ENCODE measurements at regions not wholly inside any gene's neighbourhood (a gene's known extent, or its start where the extent isn't known, plus 50 kb on each side); places are given as distances from the start of the nearest gene placed in this dataset.

- DNase-seq (ENCODE audit: extremely low spot score, unreplicated experiment) = no peak
- Mint-ChIP-seq H3K9me3 (ENCODE audit: unreplicated experiment) (peaks cover 20% of the 10 kb centered on the region), H3K4me3 (ENCODE audit: unreplicated experiment) (no peak overlapping the region), H3K27ac (ENCODE audit: unreplicated experiment) (no peak overlapping the region), H3K27me3 (ENCODE audit: unreplicated experiment) (no peaks in the 10 kb centered on the region), H3K4me1 (ENCODE audit: unreplicated experiment) (no peaks in the 10 kb centered on the region), H3K36me3 (ENCODE audit: unreplicated experiment) (no peaks in the 10 kb centered on the region)
- TF ChIP-seq, protein P1, sequence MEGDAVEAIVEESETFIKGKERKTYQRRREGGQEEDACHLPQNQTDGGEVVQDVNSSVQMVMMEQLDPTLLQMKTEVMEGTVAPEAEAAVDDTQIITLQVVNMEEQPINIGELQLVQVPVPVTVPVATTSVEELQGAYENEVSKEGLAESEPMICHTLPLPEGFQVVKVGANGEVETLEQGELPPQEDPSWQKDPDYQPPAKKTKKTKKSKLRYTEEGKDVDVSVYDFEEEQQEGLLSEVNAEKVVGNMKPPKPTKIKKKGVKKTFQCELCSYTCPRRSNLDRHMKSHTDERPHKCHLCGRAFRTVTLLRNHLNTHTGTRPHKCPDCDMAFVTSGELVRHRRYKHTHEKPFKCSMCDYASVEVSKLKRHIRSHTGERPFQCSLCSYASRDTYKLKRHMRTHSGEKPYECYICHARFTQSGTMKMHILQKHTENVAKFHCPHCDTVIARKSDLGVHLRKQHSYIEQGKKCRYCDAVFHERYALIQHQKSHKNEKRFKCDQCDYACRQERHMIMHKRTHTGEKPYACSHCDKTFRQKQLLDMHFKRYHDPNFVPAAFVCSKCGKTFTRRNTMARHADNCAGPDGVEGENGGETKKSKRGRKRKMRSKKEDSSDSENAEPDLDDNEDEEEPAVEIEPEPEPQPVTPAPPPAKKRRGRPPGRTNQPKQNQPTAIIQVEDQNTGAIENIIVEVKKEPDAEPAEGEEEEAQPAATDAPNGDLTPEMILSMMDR (IDR thresholded peaks at IDR 0.05) = no peak
These were observed 55.6 kb downstream of the PBDC1 start for GRCh38 chrX:76228499-76228898.

- Mint-ChIP-seq H3K4me1 (ENCODE audit: unreplicated experiment) (no peaks in the 10 kb centered on the region), H3K27ac (ENCODE audit: unreplicated experiment) (no peak overlapping the region), H3K9me3 (ENCODE audit: unreplicated experiment) (peaks cover 4% of the 10 kb centered on the region), H3K36me3 (ENCODE audit: unreplicated experiment) (no peaks in the 10 kb centered on the region), H3K27me3 (ENCODE audit: unreplicated experiment) (no peaks in the 10 kb centered on the region), H3K4me3 (ENCODE audit: unreplicated experiment) (no peak overlapping the region)
- TF ChIP-seq, protein P1 (IDR thresholded peaks at IDR 0.05) = no peak
- DNase-seq (ENCODE audit: extremely low spot score, unreplicated experiment) = no peak
These were observed 76.0 kb downstream of the PBDC1 start for GRCh38 chrX:76248901-76249300.

GRCh38 chrX:76253432-76253831, 80.6 kb downstream of the PBDC1 start:
- TF ChIP-seq, protein P1 (IDR thresholded peaks at IDR 0.05) = peak; percentile 50
- Mint-ChIP-seq H3K4me1 (ENCODE audit: unreplicated experiment) (no peaks in the 10 kb centered on the region), H3K36me3 (ENCODE audit: unreplicated experiment) (no peaks in the 10 kb centered on the region), H3K9me3 (ENCODE audit: unreplicated experiment) (peaks cover 4% of the 10 kb centered on the region), H3K27me3 (ENCODE audit: unreplicated experiment) (no peaks in the 10 kb centered on the region), H3K27ac (ENCODE audit: unreplicated experiment) (no peak overlapping the region), H3K4me3 (ENCODE audit: unreplicated experiment) (no peak overlapping the region)
- DNase-seq (ENCODE audit: extremely low spot score, unreplicated experiment) = no peak

DNA sequence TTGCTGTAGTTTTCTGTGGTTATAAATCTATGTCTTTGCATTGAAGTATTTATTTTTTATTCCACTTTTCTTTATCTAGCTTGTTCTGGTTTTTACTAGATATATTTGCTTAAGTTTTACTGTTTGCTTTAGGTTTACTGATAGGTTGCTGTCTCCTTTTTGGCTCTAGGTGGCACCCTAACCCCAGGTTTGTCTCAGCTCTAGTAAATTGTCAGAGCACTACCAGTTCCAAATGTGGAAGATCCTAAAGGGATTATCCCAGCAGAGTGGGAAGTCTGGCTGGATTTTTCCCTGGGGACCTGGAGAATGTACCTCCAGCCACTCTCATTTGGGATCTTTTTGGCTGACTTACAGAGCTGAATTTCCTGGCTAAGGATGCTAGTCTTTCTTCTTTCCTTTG, 106.1 kb downstream of the PBDC1 start:
- Mint-ChIP-seq H3K27me3 (ENCODE audit: unreplicated experiment) (no peaks in the 10 kb centered on the region), H3K4me3 (ENCODE audit: unreplicated experiment) (no peak overlapping the region), H3K9me3 (ENCODE audit: unreplicated experiment) (peaks cover 12% of the 10 kb centered on the region), H3K4me1 (ENCODE audit: unreplicated experiment) (no peaks in the 10 kb centered on the region), H3K36me3 (ENCODE audit: unreplicated experiment) (no peaks in the 10 kb centered on the region), H3K27ac (ENCODE audit: unreplicated experiment) (no peak overlapping the region)
- TF ChIP-seq, protein P1 (IDR thresholded peaks at IDR 0.05) = peak; percentile 68
- no peak for DNase-seq (ENCODE audit: extremely low spot score, unreplicated experiment)
